NOMO-1 treated with DMSO at 0.1 percent for 48 hours (cell line): ENCODE measurements at regions not wholly inside any gene's neighbourhood (a gene's known extent, or its start where the extent isn't known, plus 50 kb on each side); places are given as distances from the start of the nearest gene placed in this dataset.

ENCODE experiments used
- DNase-seq: peaks from one replicate; lab custom pipeline; 2025; ENCODE audit not compliant: unreplicated experiment; lab: John Stamatoyannopoulos, UW

DNA sequence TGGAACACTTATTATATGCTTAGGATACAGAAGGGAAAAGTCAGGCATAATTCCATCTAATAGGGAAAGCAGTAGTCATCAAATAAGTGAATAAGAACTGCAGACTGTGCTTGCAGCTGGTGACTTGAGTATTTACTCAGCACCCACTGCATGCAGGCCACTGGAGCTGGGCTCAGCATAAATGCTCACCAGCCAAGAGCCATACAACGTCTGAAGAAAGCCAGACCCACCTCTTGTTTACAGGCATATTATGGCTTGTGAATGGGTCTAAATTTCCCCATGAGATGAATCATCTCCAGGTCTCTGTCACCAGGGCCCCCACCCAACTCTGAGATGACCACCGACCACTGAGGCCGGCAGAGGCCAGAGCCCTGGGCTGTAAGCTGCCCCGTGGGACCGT lies 123.8 kb upstream of the PKDCC start:
- no peak for DNase-seq

DNA sequence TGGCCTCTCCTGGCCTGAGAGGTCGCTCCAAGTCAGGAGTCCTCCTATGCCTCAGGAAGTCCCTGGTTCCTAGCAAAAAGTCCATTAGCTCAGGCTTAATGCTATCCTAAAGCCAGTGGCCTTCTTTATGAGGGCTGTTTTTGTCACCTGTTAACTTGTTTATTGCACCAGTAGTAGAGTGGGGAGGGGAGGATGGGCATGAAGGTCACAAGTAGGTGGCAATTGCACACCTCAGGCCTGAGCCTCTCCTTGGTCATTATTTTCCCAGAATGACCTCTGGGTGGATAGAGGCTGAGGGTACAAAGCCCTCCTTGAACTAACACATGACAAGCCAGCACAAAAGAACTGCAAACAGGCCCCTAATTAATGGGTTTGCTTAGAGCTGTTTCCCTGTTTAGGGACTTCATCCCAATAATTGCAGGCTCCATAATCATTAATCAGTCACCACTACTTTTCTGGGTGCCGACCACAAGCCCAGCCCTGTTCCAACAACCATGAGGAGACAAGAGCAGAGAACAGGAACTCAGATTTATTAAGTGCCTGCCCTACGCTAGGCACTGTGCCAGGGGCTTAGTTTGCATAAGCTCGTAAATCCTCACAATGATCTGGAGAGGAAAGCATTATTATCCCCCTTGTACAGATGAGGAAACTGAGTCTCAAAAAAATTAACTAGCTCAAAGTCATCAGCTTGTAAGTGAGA lies 123.0 kb upstream of the PKDCC start:
- DNase-seq: no peak

DNA sequence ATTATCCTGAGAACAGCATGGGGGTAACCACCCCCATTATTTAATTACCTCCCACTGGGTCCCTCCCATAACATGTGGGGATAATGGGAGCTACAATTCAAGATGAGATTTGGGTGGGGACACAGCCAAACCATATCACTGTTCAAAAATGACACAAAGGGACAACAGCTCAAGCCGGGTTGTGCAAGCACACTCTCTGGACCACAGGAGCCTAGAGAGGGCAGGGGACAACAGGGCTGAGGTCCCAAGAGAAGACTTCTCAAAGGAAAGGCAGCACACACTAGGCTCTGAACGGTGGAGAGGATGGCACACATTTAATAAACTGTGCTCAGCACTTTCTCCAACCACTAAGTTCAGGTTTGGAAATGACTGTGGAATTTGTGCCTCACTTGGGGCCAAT lies 122.1 kb upstream of the PKDCC start:
- DNase-seq: no peak

DNA sequence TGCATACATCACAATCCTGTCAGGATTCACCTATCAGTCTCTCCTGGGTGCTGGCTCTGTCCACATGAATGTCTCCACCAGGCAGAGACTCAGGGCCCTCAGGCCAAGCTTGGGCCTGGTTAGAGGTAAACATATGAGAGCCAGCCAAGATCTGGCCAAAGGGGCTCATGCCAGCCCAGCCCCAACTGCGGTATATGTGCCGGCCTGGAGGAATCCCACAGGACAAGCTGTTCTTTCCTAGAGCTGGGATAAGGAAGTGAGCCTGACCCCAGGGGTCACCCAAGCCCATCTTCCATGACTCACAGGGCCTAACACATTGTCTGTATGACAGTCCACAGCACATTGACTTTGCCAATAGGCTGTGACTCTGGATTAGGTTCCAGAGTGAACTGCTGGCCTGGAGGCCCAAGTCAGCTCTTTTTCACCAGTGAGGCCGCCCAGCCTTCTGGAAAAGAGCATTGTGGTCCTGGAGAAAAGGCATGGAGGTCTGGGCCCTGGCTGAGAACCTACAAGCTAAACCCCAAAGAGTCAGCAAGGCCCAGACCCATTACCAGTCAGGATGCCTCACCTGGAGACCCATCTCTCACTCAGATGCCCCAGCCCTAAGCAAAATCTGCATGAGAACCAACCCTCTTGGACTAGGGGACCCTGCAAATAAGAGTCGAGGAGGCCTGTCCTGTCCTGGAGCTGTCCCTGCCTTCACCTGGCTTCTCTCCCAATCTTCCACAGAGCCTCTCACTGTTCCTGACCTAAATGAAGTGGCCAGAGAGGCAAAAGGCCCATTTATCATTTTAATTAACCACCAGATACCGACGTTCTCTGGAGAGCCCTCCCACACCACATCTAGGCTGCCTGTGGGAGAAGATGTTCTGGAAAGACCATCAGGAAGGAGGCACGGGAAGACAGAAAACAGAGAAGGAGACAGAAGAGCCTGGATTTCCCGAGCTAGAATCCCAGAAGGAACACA lies 120.9 kb upstream of the PKDCC start:
- DNase-seq: no peak

DNA sequence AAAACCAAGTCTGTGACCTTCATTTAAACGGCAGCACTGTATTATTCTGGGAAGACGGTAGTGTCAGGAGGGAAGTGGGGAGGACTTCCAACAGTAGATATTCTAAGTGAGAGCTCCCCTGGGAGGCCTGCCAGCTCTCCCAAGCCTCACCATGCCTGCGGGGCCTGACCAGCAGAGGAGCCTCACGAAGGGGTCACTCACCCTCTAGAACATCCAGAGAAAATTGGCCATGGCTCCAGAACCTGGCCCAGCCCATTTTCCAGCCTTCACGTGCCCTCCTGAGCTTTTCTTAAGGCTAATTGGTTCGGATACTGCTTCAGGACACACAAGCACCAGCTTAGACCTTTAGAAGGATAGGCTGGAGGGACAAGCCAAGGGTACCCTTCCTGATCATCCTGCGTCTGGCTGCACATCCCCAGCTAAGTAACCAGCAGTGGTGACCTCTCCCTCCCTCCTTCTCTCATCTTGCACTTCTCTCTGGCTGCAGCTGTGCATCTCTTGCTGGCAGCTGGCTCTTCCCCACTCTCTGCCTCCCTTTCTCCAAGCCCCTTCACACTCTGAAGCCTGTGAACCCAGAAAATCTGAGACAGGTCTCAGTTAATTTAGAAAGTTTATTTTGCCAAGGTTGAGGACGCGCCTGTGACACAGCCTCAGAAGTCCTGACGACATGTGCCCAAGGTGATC lies 120.1 kb upstream of the PKDCC start:
- no peak for DNase-seq

DNA sequence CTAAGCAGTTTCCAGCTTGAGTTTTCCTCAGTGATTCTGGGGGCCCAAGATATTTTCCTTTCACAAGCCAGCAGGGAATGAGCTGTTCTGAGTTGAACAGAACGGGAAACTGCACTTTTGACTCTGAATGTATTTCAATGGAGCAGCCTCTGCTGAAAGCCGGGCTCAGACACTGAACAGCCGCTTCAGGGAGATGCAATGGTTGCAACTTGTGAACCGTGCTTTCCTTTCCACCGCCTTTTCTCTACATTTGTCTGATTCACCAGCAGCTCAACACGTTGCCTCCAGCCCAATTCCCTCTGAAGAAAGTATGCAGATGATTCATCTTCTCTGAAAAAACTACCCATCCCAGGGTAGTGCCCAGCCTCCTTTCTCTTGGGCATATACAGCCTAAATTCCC lies 119.3 kb upstream of the PKDCC start:
- DNase-seq: no peak

DNA sequence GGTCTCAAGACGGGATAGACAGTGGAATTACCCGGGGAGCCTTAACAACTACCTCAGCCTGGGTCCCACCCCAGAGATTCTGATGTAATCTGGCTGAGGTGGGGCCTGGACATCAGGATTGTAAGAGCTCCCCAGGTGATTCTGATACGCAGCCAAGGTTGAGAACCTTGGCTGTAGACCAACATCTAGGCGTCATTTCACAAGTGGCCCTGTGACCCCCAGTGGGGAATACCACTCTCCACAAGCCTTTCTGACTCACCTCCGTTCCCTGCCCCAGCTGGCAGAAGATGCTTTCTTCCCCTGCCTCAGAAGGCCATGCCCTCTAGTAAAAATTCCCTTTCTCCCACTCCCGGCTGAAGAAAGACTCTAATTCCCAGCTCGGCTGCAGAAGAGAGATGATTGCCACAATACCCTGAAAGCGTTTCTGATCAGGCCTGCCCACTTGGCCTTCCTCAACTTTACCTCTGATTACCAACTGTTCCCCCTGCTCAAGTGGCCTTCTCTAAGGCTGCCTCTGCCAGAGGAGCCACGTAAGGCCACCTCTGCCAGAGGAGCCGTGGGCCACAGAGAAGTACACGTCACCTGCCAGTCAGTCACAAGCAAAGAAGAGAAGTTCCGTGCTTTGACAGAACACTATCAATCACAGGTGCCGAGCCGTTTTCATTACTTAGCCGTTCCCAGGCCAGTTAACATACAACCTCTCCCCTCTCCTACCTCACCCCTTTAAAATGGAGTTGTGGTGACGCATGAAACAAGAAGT lies 116.8 kb upstream of the PKDCC start:
- DNase-seq: no peak

DNA sequence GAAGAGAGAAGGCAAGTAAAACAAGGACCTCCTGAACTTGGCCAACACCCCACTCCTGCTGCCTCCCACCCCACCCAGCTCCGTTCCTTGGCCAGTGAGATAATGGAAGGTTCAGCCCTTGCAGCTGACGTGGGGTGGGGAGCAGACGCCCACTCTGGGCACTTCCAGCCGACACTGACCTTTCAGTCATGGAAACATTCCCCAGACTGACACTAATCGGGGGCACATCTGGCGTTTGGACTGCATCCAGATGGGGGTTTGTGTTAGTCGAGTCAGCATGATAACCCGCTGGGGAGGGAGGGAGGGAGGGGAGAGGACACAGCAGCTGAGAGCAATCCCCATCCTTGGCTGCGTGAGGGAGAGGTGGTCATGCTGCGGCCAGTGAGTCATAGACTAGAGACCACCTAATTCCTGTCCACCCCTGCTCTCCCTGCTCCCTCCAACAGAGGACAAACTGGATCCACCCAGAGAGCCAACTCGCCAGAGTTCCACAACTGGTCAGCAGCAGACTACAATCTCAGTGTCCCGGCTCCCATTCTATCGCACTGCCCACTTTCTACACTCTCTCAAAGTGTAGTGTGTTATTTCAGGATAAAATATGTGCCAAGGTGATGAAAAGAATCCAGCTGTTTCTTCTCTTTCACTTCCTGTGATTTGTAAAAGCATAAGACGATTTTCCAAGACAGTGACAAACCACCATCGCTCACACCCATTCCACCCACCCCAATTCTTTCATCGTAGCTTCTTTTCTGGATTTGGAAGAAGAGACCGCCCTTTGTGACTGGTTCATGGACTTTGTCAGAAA lies 115.4 kb upstream of the PKDCC start:
- DNase-seq: no peak

DNA sequence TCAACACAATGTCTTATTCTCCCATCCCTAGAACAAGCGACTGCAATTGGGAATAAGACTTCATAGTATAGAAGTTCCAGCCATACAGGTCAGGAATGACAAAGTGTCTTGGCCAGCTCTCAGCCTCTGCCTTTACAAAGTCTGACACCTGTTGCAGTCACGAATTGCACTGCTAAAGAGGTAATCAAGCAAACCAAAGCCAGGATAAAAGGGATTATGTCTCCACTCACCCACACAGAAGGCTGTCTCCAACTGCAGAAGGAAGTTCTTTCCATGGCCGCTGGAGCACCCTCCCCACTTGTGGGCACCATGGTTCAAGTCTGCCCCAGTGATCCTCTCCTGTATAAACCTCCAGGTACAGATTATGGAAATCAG lies 114.8 kb upstream of the PKDCC start:
- DNase-seq: no peak

DNA sequence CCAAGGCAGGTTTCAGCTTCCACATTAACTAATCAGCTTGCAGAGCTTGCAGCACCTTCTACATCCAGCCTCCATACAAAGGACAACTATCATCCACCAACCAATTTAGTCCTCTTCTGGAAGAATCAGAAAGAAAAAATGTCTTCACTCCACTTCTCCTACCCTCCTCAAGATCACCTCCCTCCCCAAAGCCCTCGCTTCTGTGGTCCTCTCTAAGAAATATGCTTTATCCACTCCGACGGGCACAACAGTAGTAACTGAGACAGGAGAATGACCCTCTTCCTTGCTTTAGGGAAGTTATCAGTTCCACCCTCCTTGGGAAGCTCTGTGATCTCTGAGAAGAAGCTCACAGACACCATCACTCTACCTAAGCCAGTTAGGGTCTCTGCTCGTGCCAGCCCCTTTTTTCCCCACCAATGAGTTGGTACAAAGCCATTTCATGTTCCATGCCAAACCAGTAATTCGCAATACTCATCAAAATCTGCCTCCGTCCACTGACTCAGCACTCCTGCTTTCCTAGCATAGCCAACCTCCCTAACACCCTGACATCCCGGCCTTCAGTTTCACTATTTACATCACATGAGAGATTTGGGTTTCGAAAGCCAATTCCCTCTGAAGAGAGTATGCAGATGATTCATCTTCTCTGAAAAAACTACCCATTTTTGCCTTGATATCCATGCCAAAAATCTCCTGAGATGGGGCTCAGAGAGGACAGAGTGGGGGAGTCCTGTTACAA lies 114.1 kb upstream of the PKDCC start:
- no peak for DNase-seq

DNA sequence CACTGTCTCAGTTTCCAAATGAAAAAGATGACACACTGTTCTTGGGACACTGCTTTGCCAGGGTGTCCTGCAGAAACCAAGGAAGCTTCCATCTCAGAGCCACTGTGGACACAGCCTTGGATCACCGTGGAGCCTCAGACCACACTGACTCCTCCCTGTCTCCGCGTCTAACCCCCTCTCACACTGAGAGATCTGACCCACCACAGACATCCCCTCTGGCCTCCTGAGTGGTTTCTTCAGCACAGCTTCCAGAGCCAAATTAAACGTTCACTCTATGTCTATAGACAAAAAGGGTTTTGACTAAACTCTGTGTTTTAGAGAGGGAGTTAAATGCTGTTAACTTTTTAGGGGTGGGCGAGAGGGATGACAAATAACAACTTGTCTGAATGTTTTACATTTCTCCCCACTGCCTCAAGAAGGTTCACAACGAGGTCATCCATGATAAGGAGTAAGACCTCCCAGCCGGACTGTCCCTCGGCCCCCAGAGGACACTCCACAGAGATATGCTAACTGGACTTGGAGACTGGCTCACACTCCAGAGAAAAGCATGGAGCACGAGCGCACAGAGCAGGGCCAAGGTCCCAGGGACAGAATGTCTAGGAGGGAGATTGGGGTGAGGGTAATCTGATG lies 113.4 kb upstream of the PKDCC start:
- DNase-seq: no peak

DNA sequence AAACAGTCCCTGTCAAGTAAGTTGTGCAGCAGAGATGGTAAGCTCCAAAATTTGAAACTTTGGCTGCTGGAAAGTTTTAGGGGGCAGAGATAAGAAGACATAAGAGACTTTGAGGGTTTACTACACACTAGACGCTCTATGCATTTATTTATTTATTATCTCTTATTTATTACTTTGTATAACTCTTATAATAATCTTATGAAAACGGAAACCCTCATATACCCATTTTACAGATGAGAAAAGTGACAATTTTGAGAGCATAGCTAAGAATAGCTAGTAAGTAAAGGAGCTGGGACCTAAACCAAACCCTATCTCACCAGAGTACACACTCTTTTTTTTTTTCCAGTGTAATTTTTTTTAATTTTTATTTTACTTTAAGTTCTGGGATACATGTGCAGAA lies 112.8 kb upstream of the PKDCC start:
- no peak for DNase-seq

DNA sequence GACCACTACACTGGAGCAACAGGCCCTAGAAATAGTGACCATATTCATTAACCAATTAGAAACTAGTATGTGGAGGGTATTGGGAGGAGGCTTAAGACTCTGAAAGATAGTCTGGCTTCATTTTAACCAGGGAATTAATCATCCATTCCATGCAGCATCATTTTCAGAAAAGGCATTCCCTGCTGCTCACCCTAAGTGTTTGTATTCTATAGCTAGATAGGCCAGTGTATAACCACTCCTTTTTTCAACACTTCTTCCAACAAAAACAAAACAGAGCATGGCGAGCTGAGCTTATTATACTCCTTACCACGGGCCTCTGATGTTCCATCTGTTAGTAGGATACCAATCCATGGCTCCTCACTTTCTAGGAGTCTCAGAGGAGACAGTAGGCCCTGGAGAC lies 112.0 kb upstream of the PKDCC start:
- DNase-seq: no peak

DNA sequence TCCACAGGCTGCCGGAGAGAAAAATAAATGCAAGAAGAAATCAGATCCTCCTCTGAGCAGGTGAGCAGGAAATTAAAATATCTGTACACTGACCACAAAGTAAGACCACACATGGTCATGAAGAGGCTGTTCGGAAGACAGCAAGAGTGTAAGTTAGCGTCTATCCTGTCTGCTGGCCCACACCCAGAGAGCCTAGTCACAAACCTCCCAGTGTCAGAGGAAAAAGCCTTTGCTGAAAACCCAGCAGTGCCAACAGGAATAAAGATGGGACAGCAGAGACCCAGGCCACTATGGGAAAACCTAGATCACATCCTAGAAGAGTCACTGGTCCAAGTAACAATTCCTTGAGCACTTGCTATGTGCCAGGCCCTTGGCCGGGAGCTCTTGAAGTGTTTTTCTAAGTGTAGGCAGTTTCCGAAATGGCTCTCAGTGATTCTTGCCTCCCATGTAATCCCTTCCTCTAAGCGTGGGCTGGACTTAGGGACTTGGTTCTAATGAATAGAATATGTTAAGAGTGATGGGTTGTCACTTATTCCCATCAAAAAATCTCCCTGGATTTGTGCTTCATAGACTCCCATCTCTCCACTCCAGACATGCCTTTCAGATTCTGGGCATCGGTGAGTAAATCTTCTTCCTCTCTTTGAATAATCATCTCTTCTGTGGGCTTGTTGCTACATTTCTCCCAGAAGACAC lies 110.9 kb upstream of the PKDCC start:
- no peak for DNase-seq

DNA sequence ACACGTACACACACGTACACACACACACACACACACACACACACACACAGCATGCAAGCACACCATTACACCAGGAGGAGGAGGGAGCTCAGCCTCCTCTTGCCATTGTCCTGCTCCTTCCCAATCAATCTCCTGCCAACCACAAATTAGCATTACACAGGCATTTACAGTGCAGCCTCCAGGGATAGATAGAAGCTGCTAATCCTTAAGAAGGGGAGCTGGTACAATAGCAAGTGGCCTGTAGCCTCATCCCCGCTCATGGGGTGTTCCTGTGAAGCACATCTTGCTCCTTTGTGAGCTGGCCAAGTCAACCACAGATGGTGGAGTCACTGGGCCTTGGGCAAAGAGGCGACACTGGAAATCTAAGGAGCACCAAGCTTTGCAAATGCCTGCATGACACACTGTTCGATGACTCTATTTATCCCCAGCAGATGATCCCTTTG lies 110.3 kb upstream of the PKDCC start:
- no peak for DNase-seq

DNA sequence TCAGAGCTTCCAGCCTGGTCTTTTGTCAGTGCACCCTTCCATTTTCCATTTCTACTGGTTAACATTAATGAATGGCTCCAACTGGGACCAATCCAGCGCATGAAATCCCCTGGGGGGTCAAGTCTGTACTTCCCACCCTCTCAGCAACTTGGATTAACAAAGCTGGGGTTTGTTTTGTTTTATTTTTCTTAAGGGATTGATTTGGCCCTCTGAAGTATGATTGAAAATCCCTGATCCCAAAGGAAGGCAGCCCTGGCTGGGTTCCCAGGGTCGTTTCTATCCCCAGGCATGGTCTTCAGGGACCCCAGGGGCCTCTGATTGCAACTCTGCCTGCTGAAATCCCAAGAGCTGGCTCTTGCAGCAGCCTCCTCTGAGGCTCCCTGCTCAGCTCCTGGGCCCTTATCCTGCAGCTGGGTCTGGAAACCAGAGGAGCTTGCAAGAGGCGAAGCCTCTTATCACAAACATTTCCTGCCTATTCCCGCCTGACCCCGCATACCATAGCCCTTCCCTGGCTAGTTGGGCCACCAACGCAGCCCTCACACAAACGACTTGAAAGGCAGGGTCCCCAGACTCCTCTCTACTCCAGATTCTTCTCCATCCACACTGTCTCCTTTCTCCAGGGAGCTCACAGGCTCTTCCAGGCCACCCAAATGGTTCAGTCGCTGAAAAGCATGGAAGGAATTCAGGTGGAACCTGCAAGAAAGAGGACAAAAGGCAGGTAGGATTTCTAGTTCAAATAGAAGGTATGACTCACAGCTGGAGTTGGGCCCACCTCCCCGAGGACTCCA lies 109.7 kb upstream of the PKDCC start:
- DNase-seq: no peak

DNA sequence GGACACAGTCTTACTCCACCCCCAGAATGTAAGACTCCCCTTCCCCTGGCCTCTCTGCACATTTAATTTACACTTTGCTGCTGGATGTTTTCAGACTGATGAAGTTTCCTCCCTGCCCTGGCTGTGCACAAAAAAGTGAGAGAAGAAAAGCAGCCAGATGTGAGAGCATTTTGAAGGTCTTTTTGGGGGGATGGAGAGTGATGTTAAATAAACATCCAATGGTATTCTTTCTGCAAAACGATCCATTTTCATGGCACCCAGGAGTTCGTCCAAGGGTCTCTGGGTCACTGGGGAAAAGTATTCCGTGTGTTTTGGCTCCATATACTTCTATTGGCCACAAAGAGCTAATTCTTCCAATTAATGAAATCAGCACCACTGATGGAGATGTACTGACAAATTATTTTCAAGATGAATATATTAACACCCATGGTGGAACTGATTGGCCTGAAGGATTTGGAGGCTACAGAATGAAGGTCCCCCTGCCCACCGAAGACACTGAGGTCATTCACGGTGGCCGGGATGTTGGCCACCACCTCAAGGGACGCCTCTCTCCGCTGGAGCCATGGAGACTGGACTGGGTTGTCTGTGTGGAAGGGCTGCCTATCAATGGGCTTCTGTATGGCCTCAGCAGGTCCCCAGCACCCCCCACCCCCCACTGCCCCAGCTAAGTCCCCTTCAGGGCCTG lies 107.6 kb upstream of the PKDCC start:
- no peak for DNase-seq
